HG03097 (cell line): ENCODE measurements at regions not wholly inside any gene's neighbourhood (a gene's known extent, or its start where the extent isn't known, plus 50 kb on each side); places are given as distances from the start of the nearest gene placed in this dataset.

Source experiments
- ATAC-seq: cut with Tn5 transposase; IDR thresholded peaks from one replicate; pipeline ENCODE4 v1.9.1; 2021; ENCODE audit not compliant: unreplicated experiment, low FRiP score

- no peak for ATAC-seq
Measured at GRCh38 chr4:147343692-147344091, 137.2 kb upstream of the EDNRA start.

GRCh38 chr4:147345662-147346061 lies 135.2 kb upstream of the EDNRA start:
- no peak for ATAC-seq

- no peak for ATAC-seq
Measured at GRCh38 chr4:147347217-147347616, 133.7 kb upstream of the EDNRA start.

- ATAC-seq = no peak
Measured at GRCh38 chr4:147349193-147349592, 131.7 kb upstream of the EDNRA start.

- ATAC-seq = no peak
Measured at GRCh38 chr4:147351083-147351787, 129.7 kb upstream of the EDNRA start.

- no peak for ATAC-seq
Measured at GRCh38 chr4:147354237-147354636, 126.7 kb upstream of the EDNRA start.

- no peak for ATAC-seq
Measured at GRCh38 chr4:147355032-147355656, 125.8 kb upstream of the EDNRA start.

GRCh38 chr4:147355847-147356246 lies 125.0 kb upstream of the EDNRA start:
- ATAC-seq = no peak

- ATAC-seq = no peak
Measured at GRCh38 chr4:147360301-147360700, 120.6 kb upstream of the EDNRA start.

- ATAC-seq = no peak
Measured at GRCh38 chr4:147361726-147362125, 119.2 kb upstream of the EDNRA start.

GRCh38 chr4:147362938-147363337 lies 118.0 kb upstream of the EDNRA start:
- ATAC-seq = no peak

GRCh38 chr4:147363514-147363913 lies 117.4 kb upstream of the EDNRA start:
- ATAC-seq = no peak

- no peak for ATAC-seq
Measured at GRCh38 chr4:147365396-147365795, 115.5 kb upstream of the EDNRA start.

- no peak for ATAC-seq
Measured at GRCh38 chr4:147366164-147366563, 114.7 kb upstream of the EDNRA start.

- no peak for ATAC-seq
Measured at GRCh38 chr4:147367891-147368290, 113.0 kb upstream of the EDNRA start.

- no peak for ATAC-seq
Measured at GRCh38 chr4:147368948-147369347, 111.9 kb upstream of the EDNRA start.

GRCh38 chr4:147370473-147370872 lies 110.4 kb upstream of the EDNRA start:
- no peak for ATAC-seq

- no peak for ATAC-seq
Measured at GRCh38 chr4:147370881-147371280, 110.0 kb upstream of the EDNRA start.

GRCh38 chr4:147371661-147372060 lies 109.2 kb upstream of the EDNRA start:
- no peak for ATAC-seq

GRCh38 chr4:147378780-147379179 lies 102.1 kb upstream of the EDNRA start:
- ATAC-seq = no peak

- no peak for ATAC-seq
Measured at GRCh38 chr4:147381749-147382148, 99.1 kb upstream of the EDNRA start.

GRCh38 chr4:147388018-147388417 lies 92.9 kb upstream of the EDNRA start:
- no peak for ATAC-seq
